ENCODE measurements at regions not wholly inside any gene's neighbourhood (a gene's known extent, or its start where the extent isn't known, plus 50 kb on each side); places are given as distances from the start of the nearest gene placed in this dataset.

GRCh38 chr21:31576428-31576827 lies 83.1 kb upstream of the SOD1 start:
- Histone ChIP-seq H3K27ac (ENCODE audit: low read depth, low read length, poor library complexity, severe bottlenecking) (no peak overlapping the region), H3K36me3 (ENCODE audit: insufficient read depth, low read length) (no peaks in the 10 kb centered on the region), H2AFZ (ENCODE audit: low read length) (no peak overlapping the region), H3K4me1 (ENCODE audit: insufficient read depth, low read length, poor library complexity, severe bottlenecking) (no peaks in the 10 kb centered on the region), H3K4me2 (ENCODE audit: low read length) (no peak overlapping the region), H4K20me1 (ENCODE audit: insufficient read depth, low read length) (no peaks in the 10 kb centered on the region), H3K9me3 (ENCODE audit: low read length) (peaks cover 4% of the 10 kb centered on the region; the same call in 1 of the 2 replicates), H3K4me3 (ENCODE audit: low read depth, low read length, poor library complexity, severe bottlenecking) (no peak overlapping the region), H3K79me2 (ENCODE audit: insufficient read depth, low read depth, low read length) (no peaks in the 10 kb centered on the region), H3K9me2 (ENCODE audit: insufficient read depth, low read length) (no peaks in the 10 kb centered on the region)
- no peak for TF ChIP-seq EZH2phosphoT487 (IDR thresholded peaks at IDR 0.05; ENCODE audit: borderline replicate concordance, low read depth, low read length)
- no peak for TF ChIP-seq CTCF (conservative IDR thresholded peaks at IDR 0.05; ENCODE audit: low read length)
- ChIA-PET CTCF (ENCODE audit: unreplicated experiment) (no interaction called here), POLR2A (interaction anchor here (0.6 to 0.8 kb wide), 3 partner anchors 163 to 442 kb away, joined by 3 to 4 read pairs (median 3); no protein-coding TSS in a partner anchor)
- DNase-seq (ENCODE audit: low spot score): no peak
- BruUV-seq (replicated peaks): no TSS peak
- intact Hi-C loops (cut with micrococcal nuclease; ENCODE audit: unreplicated experiment): no loop called here

- TF ChIP-seq EZH2phosphoT487 (IDR thresholded peaks at IDR 0.05; ENCODE audit: borderline replicate concordance, low read depth, low read length) (no peak), CTCF (conservative IDR thresholded peaks at IDR 0.05; ENCODE audit: low read length) (no peak)
- CTCF ChIA-PET (ENCODE audit: unreplicated experiment): no interaction called here
- Histone ChIP-seq H2AFZ (ENCODE audit: low read length) (no peak overlapping the region), H3K79me2 (ENCODE audit: insufficient read depth, low read depth, low read length) (no peaks in the 10 kb centered on the region), H4K20me1 (ENCODE audit: insufficient read depth, low read length) (no peaks in the 10 kb centered on the region), H3K27ac (ENCODE audit: low read depth, low read length, poor library complexity, severe bottlenecking) (no peak overlapping the region), H3K36me3 (ENCODE audit: insufficient read depth, low read length) (no peaks in the 10 kb centered on the region), H3K4me3 (ENCODE audit: low read depth, low read length, poor library complexity, severe bottlenecking) (no peak overlapping the region), H3K9me2 (ENCODE audit: insufficient read depth, low read length) (no peaks in the 10 kb centered on the region), H3K4me2 (ENCODE audit: low read length) (no peak overlapping the region), H3K9me3 (ENCODE audit: low read length) (peaks cover 4% of the 10 kb centered on the region; the same call in 1 of the 2 replicates), H3K4me1 (ENCODE audit: insufficient read depth, low read length, poor library complexity, severe bottlenecking) (no peaks in the 10 kb centered on the region)
- POLR2A ChIA-PET: no interaction called here
- intact Hi-C loops (cut with micrococcal nuclease; ENCODE audit: unreplicated experiment): no loop called here
- DNase-seq (ENCODE audit: low spot score): no peak
- no TSS peak for BruUV-seq (replicated peaks)
These were observed 86.3 kb upstream of the SOD1 start for GRCh38 chr21:31573217-31573616.

GRCh38 chr21:31571879-31572278 lies 87.6 kb upstream of the SOD1 start:
- no peak for DNase-seq (ENCODE audit: low spot score)
- CTCF ChIA-PET (ENCODE audit: unreplicated experiment): no interaction called here
- Histone ChIP-seq H3K36me3 (ENCODE audit: insufficient read depth, low read length) (no peaks in the 10 kb centered on the region), H3K27ac (ENCODE audit: low read depth, low read length, poor library complexity, severe bottlenecking) (no peak overlapping the region), H3K79me2 (ENCODE audit: insufficient read depth, low read depth, low read length) (no peaks in the 10 kb centered on the region), H3K4me2 (ENCODE audit: low read length) (no peak overlapping the region), H3K4me3 (ENCODE audit: low read depth, low read length, poor library complexity, severe bottlenecking) (no peak overlapping the region), H3K4me1 (ENCODE audit: insufficient read depth, low read length, poor library complexity, severe bottlenecking) (no peaks in the 10 kb centered on the region), H4K20me1 (ENCODE audit: insufficient read depth, low read length) (no peaks in the 10 kb centered on the region), H2AFZ (ENCODE audit: low read length) (no peak overlapping the region), H3K9me3 (ENCODE audit: low read length) (peaks cover 4% of the 10 kb centered on the region; the same call in 1 of the 2 replicates), H3K9me2 (ENCODE audit: insufficient read depth, low read length) (no peaks in the 10 kb centered on the region)
- POLR2A ChIA-PET: interaction anchor here (1.1 to 1.5 kb wide), 2 partner anchors 13 to 268 kb away, joined by 3 to 14 read pairs; no protein-coding TSS in a partner anchor
- BruUV-seq (replicated peaks): no TSS peak
- intact Hi-C loops (cut with micrococcal nuclease; ENCODE audit: unreplicated experiment): no loop called here
- TF ChIP-seq CTCF (conservative IDR thresholded peaks at IDR 0.05; ENCODE audit: low read length) (no peak), EZH2phosphoT487 (IDR thresholded peaks at IDR 0.05; ENCODE audit: borderline replicate concordance, low read depth, low read length) (no peak)
